ENCODE measurements at regions not wholly inside any gene's neighbourhood (a gene's known extent, or its start where the extent isn't known, plus 50 kb on each side); places are given as distances from the start of the nearest gene placed in this dataset.

DNA sequence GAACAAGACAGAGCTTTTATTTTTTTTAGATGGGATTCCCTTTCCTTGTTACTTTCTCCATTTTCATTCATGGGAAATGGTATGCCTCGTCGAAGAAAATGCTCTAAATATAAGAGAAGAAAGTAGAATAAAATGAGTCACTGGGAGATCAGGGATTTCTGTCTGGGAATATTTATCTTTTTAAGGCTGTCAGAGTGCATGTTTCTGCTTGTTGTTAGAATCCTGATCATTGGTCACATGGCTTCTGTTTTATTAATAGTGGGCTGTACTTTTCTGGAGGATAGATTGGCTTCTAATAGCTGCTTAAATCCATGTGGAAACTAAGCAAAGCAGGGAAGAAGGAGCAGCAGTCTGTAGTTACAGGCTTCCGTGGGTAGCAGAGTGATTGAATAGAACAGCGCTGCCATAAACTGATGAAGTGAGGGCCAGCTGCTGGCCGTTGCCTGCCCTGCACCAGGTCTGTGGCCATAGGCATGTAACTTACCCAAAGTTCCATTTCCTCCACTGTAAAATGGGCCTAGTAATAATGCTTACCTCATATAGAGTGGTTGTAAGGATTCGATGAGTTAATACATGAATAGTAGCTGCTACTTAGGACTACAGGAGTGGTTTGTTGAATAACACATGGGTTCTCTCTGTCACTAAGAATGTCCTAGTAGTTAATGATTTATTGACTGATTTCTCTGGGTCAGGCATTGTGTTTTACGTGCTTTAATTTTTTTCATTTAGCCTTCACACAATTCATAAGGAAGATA lies 289.9 kb downstream of the SATB1 start:
- no peak overlapping the region for H2BK15ac ChIP-seq (ENCODE audit: low read depth, low read length)
- no CpG with 5 or more reads among the region's 7 CpGs for WGBS (ENCODE audit: extremely low coverage, insufficient read length, low lambda C conversion rate)
- H2BK20ac ChIP-seq (ENCODE audit: low read depth, low read length, poor library complexity, severe bottlenecking), result no peak overlapping the region
- no peak overlapping the region for H3K18ac ChIP-seq (ENCODE audit: insufficient read length, low read depth, low read length)
- H4K91ac ChIP-seq (ENCODE audit: insufficient read length, low read depth, low read length), result no peak overlapping the region
- no peak overlapping the region for H3K4me2 ChIP-seq (ENCODE audit: insufficient read depth, insufficient read length, low read length)
- no peaks in the 10 kb centered on the region for H3K79me2 ChIP-seq (ENCODE audit: insufficient read depth, low read length)
- TF ChIP-seq CTCF (conservative IDR thresholded peaks at IDR 0.05), result no peak
- no peak overlapping the region for H4K5ac ChIP-seq (ENCODE audit: insufficient read length, low read depth, low read length)
- no peak overlapping the region for H2BK12ac ChIP-seq (ENCODE audit: insufficient read length, low read depth, low read length)
- no peak overlapping the region for H3T11ph ChIP-seq (ENCODE audit: low read length)
- DNase-seq, result no peak
- H2AK5ac ChIP-seq (ENCODE audit: insufficient read length, low read length), result no peak overlapping the region
- H3K23me2 ChIP-seq (ENCODE audit: insufficient read length, low read depth, low read length, poor library complexity, severe bottlenecking), result no peaks in the 10 kb centered on the region
- H3K79me1 ChIP-seq (ENCODE audit: insufficient read depth, low read depth, low read length, poor library complexity, severe bottlenecking), result no peaks in the 10 kb centered on the region
- no peaks in the 10 kb centered on the region for H4K20me1 ChIP-seq (ENCODE audit: control insufficient read depth, insufficient read depth, insufficient read length)
- no peak overlapping the region for H3K27ac Mint-ChIP-seq
- H3K4me3 Mint-ChIP-seq, result no peak overlapping the region
- no peak overlapping the region for H3K9ac ChIP-seq (ENCODE audit: extremely low read depth, insufficient read length, low read length)
- no peak overlapping the region for H4K8ac ChIP-seq (replicated peaks; ENCODE audit: insufficient read length, low read depth, low read length)
- no peaks in the 10 kb centered on the region for H3K27me3 ChIP-seq (ENCODE audit: insufficient read depth, low read length)
- H3K9me3 Mint-ChIP-seq, result no peaks in the 10 kb centered on the region; a peak in 1 of 5 replicates
- H3K56ac ChIP-seq (ENCODE audit: insufficient read length, low read depth, low read length), result no peak overlapping the region
- no peak overlapping the region for H3K14ac ChIP-seq (ENCODE audit: insufficient read depth, low read length)
- no peak overlapping the region for H2BK120ac ChIP-seq (ENCODE audit: low read depth, low read length, poor library complexity, severe bottlenecking)
- H3K36me3 Mint-ChIP-seq (ENCODE audit: insufficient read depth in 1 of 3, low read depth in 3 of 3), result no peaks in the 10 kb centered on the region
- H2AFZ ChIP-seq (ENCODE audit: low read length), result no peak overlapping the region
- H3K9me3 ChIP-seq (ENCODE audit: control insufficient read depth, low read depth, low read length), result no peaks in the 10 kb centered on the region
- peaks cover 15 to 28% of the 10 kb centered on the region in 2 experiments for H3K4me1 Mint-ChIP-seq
- H3K23ac ChIP-seq (ENCODE audit: insufficient read length, low read depth, low read length), result no peak overlapping the region
- no peak overlapping the region for H2BK5ac ChIP-seq (ENCODE audit: insufficient read length, low read length)
- H3K4me1 ChIP-seq (ENCODE audit: insufficient read depth, low read length), result no peaks in the 10 kb centered on the region; the same call in 1 of the 2 replicates
- no peak overlapping the region for H3K27ac ChIP-seq (ENCODE audit: insufficient read length, low read depth, low read length)
- no peak overlapping the region for H3K4ac ChIP-seq (ENCODE audit: low read depth, low read length)
- no peaks in the 10 kb centered on the region for H3K27me3 Mint-ChIP-seq (ENCODE audit: low read depth)
